GM21423 (cell line): ENCODE measurements at regions not wholly inside any gene's neighbourhood (a gene's known extent, or its start where the extent isn't known, plus 50 kb on each side); places are given as distances from the start of the nearest gene placed in this dataset.
"Not testable (repeated sequence)": the region's sequence is repeated elsewhere in the genome, so short reads cannot be mapped to it uniquely, and the experiment has no call there.

ENCODE experiments used
- ATAC-seq: cut with Tn5 transposase; IDR thresholded peaks from one replicate; pipeline ENCODE4 v1.9.1; 2021; ENCODE audit warnings: mild to moderate bottlenecking, moderate library complexity; ENCODE audit not compliant: unreplicated experiment

GRCh38 chr17:21756856-21757619 lies 64.7 kb downstream of the KCNJ18 start:
- ATAC-seq = no peak

GRCh38 chr17:21759636-21760035 lies 67.3 kb downstream of the KCNJ18 start:
- ATAC-seq = not testable (repeated sequence)

GRCh38 chr17:21763738-21764340 lies 71.5 kb downstream of the KCNJ18 start:
- ATAC-seq = not testable (repeated sequence)

GRCh38 chr17:21765651-21766290 lies 73.4 kb downstream of the KCNJ18 start:
- ATAC-seq = not testable (repeated sequence)

GRCh38 chr17:21766565-21766964 lies 74.2 kb downstream of the KCNJ18 start:
- not testable (repeated sequence) for ATAC-seq

- ATAC-seq = not testable (repeated sequence)
These were observed 75.1 kb downstream of the KCNJ18 start for GRCh38 chr17:21767162-21768156.

- ATAC-seq = not testable (repeated sequence)
These were observed 75.9 kb downstream of the KCNJ18 start for GRCh38 chr17:21768244-21768643.

- not testable (repeated sequence) for ATAC-seq
These were observed 76.6 kb downstream of the KCNJ18 start for GRCh38 chr17:21768729-21769462.

GRCh38 chr17:21769781-21770180 lies 77.5 kb downstream of the KCNJ18 start:
- not testable (repeated sequence) for ATAC-seq

- ATAC-seq = peak; percentile 63
These were observed 78.4 kb downstream of the KCNJ18 start for GRCh38 chr17:21770466-21771446.

- ATAC-seq = no peak
These were observed 80.0 kb downstream of the KCNJ18 start for GRCh38 chr17:21772321-21772720.

- ATAC-seq = not testable (repeated sequence)
These were observed 80.8 kb downstream of the KCNJ18 start for GRCh38 chr17:21772991-21773713.

- ATAC-seq = no peak
These were observed 81.9 kb downstream of the KCNJ18 start for GRCh38 chr17:21774263-21774662.

GRCh38 chr17:21775566-21775965 lies 83.2 kb downstream of the KCNJ18 start:
- ATAC-seq = not testable (repeated sequence)

GRCh38 chr17:21776921-21777320 lies 84.6 kb downstream of the KCNJ18 start:
- not testable (repeated sequence) for ATAC-seq

GRCh38 chr17:21778866-21779265 lies 86.5 kb downstream of the KCNJ18 start:
- not testable (repeated sequence) for ATAC-seq

GRCh38 chr17:21780293-21780888 lies 88.1 kb downstream of the KCNJ18 start:
- not testable (repeated sequence) for ATAC-seq
